NCI-H187 (cell line): ENCODE measurements at regions not wholly inside any gene's neighbourhood (a gene's known extent, or its start where the extent isn't known, plus 50 kb on each side); places are given as distances from the start of the nearest gene placed in this dataset.

ENCODE experiments used
- DNase-seq, 2 experiments: peaks; one replicate each; lab custom pipeline; 2025; lab: John Stamatoyannopoulos, UW

DNA sequence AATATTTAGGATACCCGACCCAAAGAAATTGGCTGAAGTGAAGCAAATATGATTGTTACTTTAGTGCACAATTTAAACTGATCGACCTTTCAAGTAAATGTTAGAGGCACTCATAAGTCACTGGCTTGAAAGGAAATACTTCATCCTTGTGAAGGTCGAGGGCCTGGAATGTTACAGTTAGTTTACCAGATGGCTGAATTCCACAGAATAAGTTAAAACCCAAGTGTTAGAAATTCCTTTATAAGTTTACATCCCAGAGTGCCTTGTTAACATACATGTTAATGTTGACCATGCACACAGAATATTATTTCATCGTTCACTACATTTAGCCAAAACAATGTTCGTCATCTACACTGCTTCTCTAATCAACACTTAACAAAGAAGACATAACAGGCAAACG is 235.5 kb upstream of the ANO3 start:
- DNase-seq: no peak

DNA sequence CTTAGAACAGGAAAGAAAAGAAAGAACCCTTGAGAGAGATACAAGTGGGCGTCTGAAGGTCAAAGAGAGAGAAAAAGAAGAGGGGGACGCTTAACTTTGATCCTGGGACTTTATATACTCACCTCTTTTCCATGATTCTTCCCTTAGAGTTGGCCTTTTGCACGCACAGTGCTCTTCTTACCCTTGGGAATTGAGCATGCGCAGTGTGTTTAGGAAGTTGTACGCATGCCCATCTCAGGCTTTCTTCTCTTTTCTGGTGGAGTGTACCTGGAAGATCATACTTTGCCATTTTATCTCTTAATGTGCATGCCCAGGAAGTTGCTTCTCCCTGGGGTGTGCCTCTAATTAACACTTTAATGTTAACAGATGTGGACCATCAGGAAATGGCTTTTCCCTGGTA is 229.6 kb upstream of the ANO3 start:
- no peak for DNase-seq

DNA sequence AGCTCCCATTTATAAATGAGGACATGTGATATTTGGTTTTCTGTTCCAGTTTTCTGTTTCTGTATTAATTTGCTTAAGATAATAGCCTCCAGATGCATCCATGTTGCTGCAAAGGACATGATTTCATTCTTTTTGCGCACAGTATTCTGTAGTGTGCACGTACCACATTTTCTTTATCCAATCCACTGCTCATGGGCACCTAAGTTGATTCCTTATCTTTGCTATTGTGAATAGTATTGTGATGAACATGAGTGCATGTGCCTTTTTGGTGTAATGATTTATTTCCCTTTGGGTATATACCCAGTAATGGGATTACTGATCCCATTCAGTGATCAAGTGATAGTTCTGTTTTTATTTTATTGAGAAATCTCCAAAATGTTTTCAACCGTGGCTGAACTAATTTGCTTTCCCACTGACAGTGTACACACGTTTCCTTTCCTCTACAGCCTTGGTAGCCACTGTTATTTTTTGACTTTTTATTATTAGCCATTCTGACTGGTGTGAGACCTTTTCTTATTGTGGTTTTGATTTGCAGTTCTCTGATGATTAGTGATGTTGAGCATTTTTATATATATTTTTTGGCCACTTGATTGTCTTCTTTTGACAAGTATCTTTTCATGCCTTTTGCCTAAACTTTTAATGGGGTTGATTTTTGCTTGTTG is 226.0 kb upstream of the ANO3 start:
- no peak for DNase-seq

DNA sequence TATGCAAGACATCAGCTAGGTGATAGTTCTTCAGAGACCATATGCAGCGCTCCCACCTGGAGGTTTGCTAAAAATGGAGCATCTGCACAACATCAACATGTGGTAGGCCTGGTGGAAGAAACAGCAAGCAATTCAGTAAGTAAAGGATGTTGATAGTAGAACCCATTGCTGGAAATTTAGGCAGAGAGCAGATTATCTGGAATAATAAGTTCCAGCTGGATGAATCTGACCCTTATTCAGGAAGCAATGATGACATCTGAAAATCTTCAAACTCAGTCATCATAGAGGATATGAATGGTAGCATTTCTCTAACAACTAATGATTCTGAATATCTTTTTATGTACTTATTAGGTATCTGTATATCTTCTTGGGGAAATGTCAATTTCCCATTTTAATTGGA is 225.2 kb upstream of the ANO3 start:
- no peak for DNase-seq

DNA sequence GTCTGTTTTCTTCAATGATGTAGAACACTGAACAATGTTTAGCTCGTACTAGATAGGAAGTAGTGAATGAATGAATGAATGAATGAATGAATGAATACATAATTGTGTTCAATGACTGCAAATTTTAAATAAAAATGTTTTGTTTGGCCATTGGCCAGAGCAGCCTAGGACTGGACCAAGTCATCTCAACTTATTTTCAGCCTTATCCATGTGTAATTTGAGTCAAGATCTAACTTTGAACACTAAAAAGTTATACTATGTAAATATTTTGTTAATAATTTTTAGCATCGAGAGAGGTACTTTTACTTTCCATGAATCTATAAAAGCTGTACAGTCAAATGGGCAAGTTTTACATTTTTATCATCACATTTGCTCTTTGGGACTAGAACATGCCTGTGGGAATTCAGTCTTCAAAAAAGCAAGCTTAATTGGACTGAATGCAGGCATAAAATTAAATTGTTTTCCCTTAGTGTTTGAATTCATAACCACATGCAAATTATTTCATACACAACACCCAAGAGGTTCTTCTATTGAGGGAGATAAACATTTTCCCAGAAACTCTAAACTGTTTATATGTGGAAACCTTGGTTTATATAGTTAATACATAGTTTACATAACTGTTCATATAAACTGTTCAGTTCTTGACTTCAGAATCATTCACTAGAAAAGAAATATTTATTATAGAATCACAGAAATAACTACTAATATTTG is 222.1 kb upstream of the ANO3 start:
- no peak for DNase-seq

DNA sequence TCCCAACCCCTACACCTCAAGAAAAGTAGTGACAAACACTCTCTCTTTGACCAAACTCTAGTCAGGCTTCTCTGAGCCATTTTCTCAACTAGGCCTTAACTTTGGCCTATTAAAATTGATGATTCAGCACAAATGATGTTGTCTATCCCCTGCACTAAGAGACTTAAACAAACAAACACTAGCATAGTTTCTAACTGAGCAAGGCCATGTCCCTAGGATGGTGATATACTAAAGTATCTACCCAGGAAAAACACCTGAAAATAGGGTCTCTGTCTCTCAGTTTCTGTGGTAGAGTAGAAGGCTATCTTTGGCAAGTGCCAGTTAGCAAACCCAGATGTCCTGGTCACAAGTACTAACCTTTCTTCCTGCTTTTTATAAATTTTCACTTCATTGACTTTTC is 219.7 kb upstream of the ANO3 start:
- DNase-seq: no peak

DNA sequence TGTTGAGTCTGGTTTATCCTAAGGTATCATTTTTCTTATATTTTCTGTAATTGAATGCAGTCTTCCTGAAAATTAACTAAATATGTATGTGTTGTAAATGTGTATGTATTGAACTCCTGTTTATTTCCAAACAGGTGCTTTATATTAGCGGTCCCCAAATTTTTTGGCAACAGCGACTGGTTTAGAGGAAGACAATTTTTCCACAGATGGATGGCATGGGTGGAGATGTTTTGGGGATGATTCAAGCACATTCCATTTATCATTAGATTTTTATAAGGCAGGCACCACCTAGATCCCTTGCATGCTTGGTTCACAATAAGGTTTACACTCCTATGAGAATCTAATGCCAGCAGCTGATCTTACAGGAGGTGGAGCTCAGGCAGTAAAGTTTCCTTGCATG is 210.5 kb upstream of the ANO3 start:
- no peak for DNase-seq

DNA sequence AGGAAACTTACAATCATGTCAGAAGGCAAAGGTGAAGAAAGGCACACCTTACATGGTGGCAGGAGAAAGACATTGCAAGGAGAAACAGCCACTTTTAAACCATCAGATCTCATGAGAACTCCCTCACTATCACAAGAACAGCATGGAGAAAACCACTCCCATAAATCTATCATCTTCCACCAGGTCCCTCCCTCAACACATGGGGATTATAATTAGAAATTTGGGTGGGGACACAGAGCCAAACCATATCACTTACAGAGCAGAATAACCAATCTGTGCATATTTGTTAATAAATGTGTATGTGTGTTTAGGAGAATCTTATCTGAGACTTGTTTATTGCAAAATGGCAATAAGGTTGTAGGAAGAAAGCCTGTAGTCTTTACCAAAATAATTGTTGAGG is 205.2 kb upstream of the ANO3 start:
- no peak for DNase-seq

DNA sequence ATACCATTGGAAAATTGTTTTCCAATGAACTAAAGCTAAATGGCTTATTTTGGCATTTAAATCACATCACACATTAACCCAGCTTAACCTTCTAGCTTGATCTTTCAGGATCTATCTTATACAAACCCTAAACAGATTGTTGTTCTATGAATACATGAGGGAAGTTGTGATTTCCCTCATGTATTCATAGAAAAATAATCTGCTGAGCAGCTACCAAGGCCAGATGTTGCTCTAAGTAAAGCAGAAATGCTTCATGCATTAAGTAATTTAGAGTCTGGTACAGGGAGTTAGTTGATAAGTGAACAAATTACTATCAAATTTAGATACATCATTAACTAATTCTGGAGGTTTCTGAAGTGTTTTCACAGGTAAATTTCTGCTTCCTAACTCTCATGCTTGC is 204.6 kb upstream of the ANO3 start:
- no peak for DNase-seq

DNA sequence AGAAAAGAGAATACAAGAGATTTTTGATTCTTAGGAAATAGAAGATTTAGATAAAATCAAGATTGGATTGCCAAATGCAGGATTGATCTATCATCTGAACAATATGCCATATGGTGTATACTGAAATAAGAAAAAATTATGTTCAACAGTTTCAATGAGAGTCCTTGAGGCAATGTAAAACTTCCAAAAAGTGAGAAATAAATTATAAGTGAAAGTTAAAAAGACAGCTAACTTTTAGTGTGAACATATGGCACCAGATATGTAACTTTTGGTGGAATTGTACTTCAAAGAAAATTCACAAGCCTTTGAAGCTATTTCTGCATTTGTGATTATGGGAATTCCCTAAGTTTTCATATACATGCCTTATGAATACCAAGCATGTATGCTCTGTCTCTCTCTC is 200.5 kb upstream of the ANO3 start:
- no peak for DNase-seq

DNA sequence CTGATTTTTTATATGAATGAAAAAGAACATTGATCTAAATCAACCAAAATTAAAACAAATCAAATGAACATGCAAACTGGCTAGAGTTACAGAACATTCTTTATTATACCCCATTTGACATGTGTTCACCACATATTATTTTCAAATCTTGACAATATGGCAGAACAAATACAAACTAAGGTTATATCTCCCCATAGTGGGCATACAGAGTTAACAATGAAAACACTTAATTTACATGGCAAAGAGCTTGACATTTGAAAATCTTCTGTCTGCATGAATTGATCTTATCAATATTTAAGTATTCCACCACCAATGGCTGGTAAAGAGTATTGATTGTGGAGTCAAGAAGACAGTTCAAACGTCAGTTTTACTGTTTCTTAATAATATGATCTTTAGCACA is 197.9 kb upstream of the ANO3 start:
- no peak for DNase-seq

DNA sequence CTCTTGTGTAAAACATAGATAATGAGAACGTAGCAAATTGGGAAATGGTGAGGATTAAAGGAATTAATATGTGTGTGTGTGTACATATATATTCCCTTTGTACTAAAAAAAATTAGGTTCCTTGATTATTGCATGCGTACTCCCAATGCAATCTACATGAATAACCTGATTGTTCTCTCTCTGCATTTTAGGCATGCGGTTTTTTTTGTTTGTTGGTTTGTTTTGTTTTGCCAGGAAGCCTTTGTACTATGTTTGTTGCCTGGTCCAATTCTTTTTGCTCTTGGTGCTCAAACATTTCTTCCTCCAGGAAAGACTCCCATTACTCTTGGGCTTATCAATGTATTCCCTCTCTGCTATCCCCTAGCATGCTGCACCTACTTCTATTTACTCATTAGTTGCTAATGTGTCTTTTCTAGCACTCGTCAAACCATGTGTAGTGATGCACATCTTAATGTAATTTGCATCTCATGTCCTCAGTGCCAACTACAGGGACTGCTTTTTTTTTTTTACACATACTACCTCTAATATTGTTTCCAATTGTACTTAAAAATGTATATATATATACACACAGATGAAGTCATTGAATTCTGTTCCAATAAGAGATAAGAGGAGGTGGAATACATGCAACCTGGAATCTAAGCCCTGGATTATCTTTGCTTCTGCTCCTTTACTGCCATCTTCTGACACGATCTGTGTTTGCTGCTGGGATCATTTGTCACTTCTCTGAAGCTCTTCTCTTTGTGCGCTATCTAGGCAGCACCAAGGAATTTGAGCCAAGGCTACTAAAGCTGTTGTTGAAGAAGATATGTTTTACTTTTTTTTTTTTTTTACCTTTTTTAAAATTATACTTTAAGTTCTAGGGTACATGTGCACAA is 197.2 kb upstream of the ANO3 start:
- peak; percentile 22 to 41 for DNase-seq

DNA sequence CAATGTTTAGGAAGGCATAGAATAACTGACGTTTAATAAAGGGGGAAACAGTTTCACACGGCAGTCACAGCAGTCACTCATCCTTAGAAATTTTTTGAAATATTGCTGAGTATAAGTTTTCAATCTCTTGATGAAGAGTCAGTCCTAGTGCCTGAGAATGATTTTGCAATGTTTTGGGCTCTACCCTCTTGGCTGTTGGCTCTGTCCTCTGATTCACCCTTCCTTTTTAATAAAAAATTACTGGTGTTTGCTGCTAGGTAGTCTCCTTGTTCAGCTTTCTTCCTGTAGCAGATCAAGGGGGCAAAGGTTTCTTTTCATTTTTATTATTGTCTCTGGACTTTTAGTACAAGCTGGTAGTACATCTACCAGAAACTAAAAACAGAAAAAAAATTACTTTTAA is 194.3 kb upstream of the ANO3 start:
- DNase-seq: no peak

DNA sequence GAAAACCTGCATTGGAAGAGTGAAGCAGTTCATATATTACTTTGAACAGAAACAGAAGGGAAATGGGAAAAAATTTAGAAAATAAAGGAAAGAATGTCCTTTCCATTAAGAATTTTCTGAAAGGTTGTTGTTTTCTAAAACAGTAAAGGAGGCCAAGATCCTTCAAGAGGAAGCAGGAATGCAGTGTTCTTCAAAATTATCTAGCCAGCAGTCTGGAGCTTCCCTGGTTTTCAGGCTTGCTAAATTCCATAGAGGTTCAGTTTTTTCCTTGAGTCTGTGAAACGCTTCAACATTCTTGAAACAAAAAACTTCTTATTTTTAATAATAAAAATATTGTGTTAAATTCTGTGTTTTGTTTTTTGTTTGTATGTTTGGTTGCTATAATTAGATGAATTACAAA is 189.0 kb upstream of the ANO3 start:
- DNase-seq: no peak

DNA sequence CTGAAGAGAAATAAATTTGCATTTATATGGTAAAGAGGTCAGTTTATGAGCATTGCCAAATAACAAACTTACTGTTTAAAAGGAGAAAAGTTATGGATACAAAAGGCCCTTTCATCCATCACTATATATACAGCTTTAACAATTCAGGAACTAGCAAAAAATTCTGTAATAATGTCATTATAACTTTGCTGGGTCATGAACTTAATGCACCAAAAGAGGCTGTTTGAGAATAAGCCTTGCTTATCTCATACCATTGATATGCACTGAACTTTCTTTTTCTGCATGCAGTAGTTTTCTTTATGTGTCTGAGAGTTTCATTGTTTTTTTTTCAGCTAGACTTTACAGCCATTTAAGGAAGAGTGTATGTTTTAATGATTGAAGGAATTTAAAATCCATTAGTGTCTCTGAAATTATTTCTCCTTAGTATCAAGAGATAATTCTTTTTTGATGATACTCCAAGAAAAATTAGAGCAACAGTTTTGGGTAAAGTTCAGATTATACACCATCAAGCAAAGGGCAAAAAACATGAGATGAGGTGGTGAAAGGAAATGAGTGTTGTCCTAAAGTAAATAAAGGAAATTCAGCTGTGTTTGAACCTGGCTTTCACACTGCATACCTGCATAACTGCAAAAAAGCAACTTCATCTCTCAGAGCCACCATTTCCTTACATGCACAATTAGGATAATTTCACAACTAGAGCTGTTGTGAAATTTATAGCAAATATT is 188.2 kb upstream of the ANO3 start:
- no peak for DNase-seq

DNA sequence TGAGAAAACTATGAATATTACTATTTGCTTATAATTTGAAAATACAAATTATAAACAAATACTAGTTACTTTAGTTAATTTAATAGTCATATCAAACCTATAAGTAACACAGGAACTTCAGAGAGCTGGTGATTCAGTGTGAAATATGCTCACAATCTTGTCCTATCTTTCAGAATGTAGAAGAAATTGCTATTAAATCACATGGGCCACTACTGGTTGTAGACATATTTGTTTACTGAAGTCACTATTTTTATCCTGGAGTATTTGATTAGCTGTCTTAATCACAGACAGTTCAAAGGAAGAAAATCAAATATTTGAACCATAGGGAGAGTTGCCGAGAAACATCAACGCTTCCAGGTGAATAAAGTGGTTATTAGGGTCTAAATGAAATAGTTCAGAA is 187.6 kb upstream of the ANO3 start:
- DNase-seq: no peak

DNA sequence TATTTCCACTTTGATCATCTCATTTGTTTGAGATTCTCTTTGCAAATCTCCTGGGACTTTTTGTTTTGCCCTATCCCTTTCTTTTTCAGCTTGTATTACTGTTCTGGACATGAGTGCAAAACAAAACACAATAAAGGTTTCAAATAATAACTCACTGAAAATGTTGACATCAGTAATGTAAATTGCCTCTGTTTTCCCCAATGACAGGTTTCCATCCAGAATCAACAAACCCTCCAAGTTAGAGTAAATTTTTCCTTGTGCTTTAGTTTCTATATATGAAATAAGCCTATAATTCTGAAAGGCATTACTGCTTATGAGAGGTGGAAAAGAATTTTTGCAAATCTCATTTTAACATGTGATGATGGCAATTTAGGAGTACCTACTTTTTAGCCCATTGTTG is 187.0 kb upstream of the ANO3 start:
- no peak for DNase-seq

DNA sequence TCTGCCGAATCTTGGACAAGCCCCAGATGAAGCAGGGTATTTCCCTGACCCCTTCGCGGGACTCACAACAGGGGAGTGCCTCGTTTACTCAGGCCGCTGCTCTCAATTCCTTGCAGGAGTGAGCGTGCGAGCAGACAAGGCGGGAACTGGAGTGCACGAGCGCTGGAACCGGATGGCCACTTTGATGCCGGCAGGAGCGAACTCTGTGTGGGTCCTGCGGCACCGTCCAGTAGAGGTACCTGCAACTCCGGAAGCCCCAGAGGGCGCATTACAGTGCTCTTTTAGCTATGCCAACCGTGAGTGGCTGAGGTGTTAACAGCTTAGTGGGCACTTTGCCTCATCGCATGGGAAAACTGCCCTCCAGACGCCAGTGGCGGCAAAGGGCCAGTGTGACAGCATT is 182.3 kb upstream of the ANO3 start:
- no peak for DNase-seq

DNA sequence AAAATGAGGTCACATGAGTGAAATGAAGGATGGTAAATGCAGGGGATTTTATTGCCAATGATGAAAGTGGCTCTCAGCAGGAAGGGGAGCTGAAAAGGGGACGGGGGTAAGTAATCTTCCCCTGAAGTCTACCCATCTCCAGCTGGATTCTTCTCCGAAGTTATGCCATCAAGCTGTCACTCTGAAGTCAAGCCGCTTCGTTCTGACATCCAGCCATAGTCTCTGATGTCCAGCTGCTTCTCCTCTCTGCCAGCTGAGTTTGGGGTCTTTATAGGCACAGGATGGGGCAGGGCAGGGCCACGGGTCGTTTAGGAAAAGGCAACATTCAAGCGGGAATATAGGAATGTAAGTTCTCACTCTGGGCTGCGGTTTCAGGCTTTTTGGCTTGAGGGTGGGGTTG is 181.9 kb upstream of the ANO3 start:
- DNase-seq: no peak

DNA sequence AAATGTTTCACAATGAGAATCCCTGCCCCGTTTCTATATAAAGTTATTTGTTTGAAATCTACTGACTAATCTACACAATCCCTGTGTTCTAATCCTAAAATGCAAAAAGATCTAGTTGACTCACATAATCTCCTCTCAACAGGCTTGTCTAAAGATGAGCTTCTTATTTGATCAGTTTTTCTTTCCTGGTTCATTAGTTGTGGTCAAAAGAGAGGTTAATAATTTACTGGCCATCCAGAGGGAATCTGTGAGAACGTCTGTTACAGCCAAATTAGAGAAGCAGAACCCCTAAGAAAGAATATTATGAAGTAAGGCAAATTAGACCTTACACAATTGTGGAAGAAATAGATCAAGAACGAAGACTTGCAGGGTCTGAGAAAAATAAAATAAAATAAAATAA is 173.7 kb upstream of the ANO3 start:
- DNase-seq: no peak

DNA sequence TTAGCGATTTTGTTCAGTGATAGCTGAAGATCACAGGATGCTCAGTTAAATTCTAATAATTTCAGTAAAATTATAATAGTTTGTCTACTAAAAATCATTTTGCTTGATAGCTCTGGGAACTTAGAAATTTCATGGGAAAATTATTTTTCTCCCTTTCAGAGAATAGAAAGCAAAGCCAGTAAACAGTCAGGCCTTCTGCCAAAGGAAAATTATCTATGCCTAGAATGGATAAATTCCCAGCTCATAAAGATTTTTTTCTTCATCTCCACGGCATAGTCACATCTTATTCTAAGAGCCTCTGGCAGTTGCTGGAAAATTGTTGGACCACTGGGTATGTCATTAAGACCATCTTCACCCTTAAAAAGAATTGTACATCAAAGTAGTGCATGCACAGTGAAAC is 169.6 kb upstream of the ANO3 start:
- DNase-seq: no peak

DNA sequence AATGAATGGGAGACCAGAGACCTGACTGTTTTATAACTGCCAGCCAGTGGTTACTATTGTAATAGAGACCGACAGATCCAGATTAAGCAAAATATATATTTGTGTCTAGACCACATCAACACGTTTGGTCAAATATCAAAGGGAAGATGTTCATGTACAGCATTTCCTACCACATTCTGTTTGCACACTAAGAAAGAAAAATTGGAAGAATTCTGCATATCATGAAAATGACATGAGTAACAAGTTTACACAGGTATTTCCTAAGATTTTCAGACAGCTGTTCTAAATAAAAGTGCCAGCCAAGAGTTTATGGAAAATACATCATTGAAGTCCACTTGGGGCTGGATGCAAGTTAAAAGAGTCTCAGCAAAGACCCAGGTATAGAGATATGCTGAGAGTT is 145.5 kb upstream of the ANO3 start:
- no peak for DNase-seq

DNA sequence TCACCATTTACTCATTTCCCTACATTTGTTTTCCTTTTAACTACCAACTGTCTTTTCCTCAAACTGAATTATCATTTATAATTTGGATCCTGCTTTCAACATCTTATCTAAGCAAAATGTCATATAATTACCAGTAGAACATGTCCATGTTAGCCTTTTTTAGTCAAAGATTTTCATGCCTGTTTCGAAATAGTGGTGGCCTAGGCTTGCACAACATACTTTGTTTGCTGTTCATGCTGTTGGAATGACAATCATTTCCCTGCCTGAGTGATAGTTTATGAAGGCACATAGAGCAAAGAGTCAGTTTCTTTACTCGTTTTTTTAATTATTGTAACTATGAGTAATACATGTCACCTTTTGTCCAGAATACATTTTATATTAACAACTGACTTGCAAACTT is 144.3 kb upstream of the ANO3 start:
- no peak for DNase-seq
